NCI-H2029 treated with DMSO at 0.1 percent for 48 hours (cell line): ENCODE measurements at regions not wholly inside any gene's neighbourhood (a gene's known extent, or its start where the extent isn't known, plus 50 kb on each side); places are given as distances from the start of the nearest gene placed in this dataset.

Experiments used
- DNase-seq: peaks from one replicate; lab custom pipeline; 2025; lab: John Stamatoyannopoulos, UW

- no peak for DNase-seq
Observed at GRCh38 chr10:29856295-29856694, 203.1 kb downstream of the JCAD start.

GRCh38 chr10:29853913-29854312 lies 205.5 kb downstream of the JCAD start:
- no peak for DNase-seq

GRCh38 chr10:29851241-29851640 lies 208.1 kb downstream of the JCAD start:
- DNase-seq = no peak

GRCh38 chr10:29850371-29850770 lies 209.0 kb downstream of the JCAD start:
- no peak for DNase-seq

- DNase-seq = no peak
Observed at GRCh38 chr10:29849886-29850285, 209.5 kb downstream of the JCAD start.

GRCh38 chr10:29849126-29849833 lies 210.1 kb downstream of the JCAD start:
- DNase-seq = no peak

- DNase-seq = no peak
Observed at GRCh38 chr10:29846881-29847280, 212.1 kb upstream of the SVIL start.

- no peak for DNase-seq
Observed at GRCh38 chr10:29845166-29845565, 210.4 kb upstream of the SVIL start.

GRCh38 chr10:29843143-29843542 lies 208.4 kb upstream of the SVIL start:
- no peak for DNase-seq

GRCh38 chr10:29841724-29842649 lies 207.2 kb upstream of the SVIL start:
- peak; percentile 58 for DNase-seq

- no peak for DNase-seq
Observed at GRCh38 chr10:29840516-29841276, 205.9 kb upstream of the SVIL start.

GRCh38 chr10:29839826-29840515 lies 205.2 kb upstream of the SVIL start:
- DNase-seq = no peak

GRCh38 chr10:29838539-29838938 lies 203.8 kb upstream of the SVIL start:
- DNase-seq = no peak

- DNase-seq = no peak
Observed at GRCh38 chr10:29837586-29837985, 202.8 kb upstream of the SVIL start.

- DNase-seq = no peak
Observed at GRCh38 chr10:29836396-29836795, 201.6 kb upstream of the SVIL start.

GRCh38 chr10:29835055-29835454 lies 200.3 kb upstream of the SVIL start:
- no peak for DNase-seq

- no peak for DNase-seq
Observed at GRCh38 chr10:29830531-29831512, 196.1 kb upstream of the SVIL start.

- DNase-seq = no peak
Observed at GRCh38 chr10:29829776-29830175, 195.0 kb upstream of the SVIL start.

- no peak for DNase-seq
Observed at GRCh38 chr10:29828956-29829355, 194.2 kb upstream of the SVIL start.

GRCh38 chr10:29828440-29828894 lies 193.7 kb upstream of the SVIL start:
- no peak for DNase-seq

GRCh38 chr10:29827512-29827911 lies 192.7 kb upstream of the SVIL start:
- DNase-seq = no peak
